ENCODE measurements at regions not wholly inside any gene's neighbourhood (a gene's known extent, or its start where the extent isn't known, plus 50 kb on each side); places are given as distances from the start of the nearest gene placed in this dataset.

- no peak for TF ChIP-seq BCL11A (IDR thresholded peaks at IDR 0.05; ENCODE audit: low read depth in 2 of 2, low read length in 2 of 2)
Observed at GRCh38 chr17:77364941-77365583, 224.3 kb downstream of the SEC14L1 start (continued).
